ENCODE measurements at regions not wholly inside any gene's neighbourhood (a gene's known extent, or its start where the extent isn't known, plus 50 kb on each side); places are given as distances from the start of the nearest gene placed in this dataset.

GRCh38 chr21:35204125-35204524 is 155.0 kb upstream of the RUNX1 start:
- TF ChIP-seq YY1 (IDR thresholded peaks at IDR 0.05; ENCODE audit: low read depth) = no peak
- no peak for TF ChIP-seq TAF1 (IDR thresholded peaks at IDR 0.05; ENCODE audit: low read depth)
- TF ChIP-seq FOXM1 (IDR thresholded peaks at IDR 0.05; ENCODE audit: borderline replicate concordance, low read depth) = no peak
- no peak for TF ChIP-seq REST (IDR thresholded peaks at IDR 0.05; ENCODE audit: low read depth)
- no peak for TF ChIP-seq EGR1 (IDR thresholded peaks at IDR 0.05)

All from Ishikawa (cell line).